Heart left ventricle (tissue), 13 donors: ENCODE measurements at regions not wholly inside any gene's neighbourhood (a gene's known extent, or its start where the extent isn't known, plus 50 kb on each side); places are given as distances from the start of the nearest gene placed in this dataset.

ENCODE experiments used
- POLR2A ChIP-seq, 2 donors: fragments of 450-650 bp; IDR thresholded peaks; one replicate each; pipeline ENCODE4 v1.6.1; 2017; ENCODE audit warnings: antibody characterized with exemption in 2 of 2, mild to moderate bottlenecking in 2 of 2, moderate library complexity in 2 of 2
- TF ChIP-seq, protein P1 (sequence below), 12 donors: fragments of 200-600 bp; sonication (generic) in 4 of 12; IDR thresholded peaks; one replicate each; pipeline versions ENCODE4 v1.5.0 to v1.8.0; 2018 to 2022; ENCODE audit warnings: antibody characterized with exemption in 12 of 12, mild to moderate bottlenecking in 5 of 12
- donor health status: ischemic (EF 13 %, LVEDD 7.1; RV severe dilation, severe dysfunction).
- donor health status: DM: no; HTN: yes; CAD: no.
- donor health status: DM: no; HTN: no; CAD: no.
- donor health status: ischemic (EF 25% LVEDD 6.9; RV normal size, moderate dysfunction).
- donor health status: ischemic (EF 25% LVEDD 5.7; RV mildly dilated, moderate dysfunction).
- donor health status: ischemic (EF 35%, LVEDD 5.7; RV mildly dilated, moderate dysfunction).
- donor health status: nonischemic (EF 11% LVEDD 7.7; RV severe dilation, severe dysfunction).
- donor health status: DM: yes; HTN: yes; CAD: no.
- donor health status: PGD.
- donor health status: ischemic (EF 29% LVEDD 5.4; RV normal size, mild dysfunction).
- donor health status: nonischemic (EF 23%, LVEDD 6.1; RV moderate dilation, normal function).

DNA sequence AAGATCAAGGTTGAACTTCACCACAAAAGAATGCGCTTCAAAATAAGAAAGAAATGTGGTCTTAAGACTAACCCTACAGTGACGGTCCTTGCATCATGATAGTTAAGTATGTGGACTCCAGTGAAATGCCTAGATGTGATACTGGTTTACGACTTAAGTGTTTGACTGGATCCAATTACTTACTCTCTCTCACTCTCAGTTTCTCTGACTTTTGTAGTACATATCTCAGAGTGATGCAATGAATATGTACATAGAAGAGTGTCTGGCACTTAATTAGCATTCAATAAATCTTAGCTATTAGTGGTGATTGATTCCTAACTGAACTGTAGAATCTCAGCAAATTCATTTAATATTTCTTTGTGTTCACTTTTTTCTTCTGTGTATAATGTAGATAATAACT lies 411.7 kb upstream of the ITGA1 start:
- TF ChIP-seq, protein P1, sequence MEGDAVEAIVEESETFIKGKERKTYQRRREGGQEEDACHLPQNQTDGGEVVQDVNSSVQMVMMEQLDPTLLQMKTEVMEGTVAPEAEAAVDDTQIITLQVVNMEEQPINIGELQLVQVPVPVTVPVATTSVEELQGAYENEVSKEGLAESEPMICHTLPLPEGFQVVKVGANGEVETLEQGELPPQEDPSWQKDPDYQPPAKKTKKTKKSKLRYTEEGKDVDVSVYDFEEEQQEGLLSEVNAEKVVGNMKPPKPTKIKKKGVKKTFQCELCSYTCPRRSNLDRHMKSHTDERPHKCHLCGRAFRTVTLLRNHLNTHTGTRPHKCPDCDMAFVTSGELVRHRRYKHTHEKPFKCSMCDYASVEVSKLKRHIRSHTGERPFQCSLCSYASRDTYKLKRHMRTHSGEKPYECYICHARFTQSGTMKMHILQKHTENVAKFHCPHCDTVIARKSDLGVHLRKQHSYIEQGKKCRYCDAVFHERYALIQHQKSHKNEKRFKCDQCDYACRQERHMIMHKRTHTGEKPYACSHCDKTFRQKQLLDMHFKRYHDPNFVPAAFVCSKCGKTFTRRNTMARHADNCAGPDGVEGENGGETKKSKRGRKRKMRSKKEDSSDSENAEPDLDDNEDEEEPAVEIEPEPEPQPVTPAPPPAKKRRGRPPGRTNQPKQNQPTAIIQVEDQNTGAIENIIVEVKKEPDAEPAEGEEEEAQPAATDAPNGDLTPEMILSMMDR (IDR thresholded peaks at IDR 0.05) = no peak
- TF ChIP-seq POLR2A (IDR thresholded peaks at IDR 0.05) = no peak
